Muscle layer of duodenum (tissue), 2 donors: ENCODE measurements at regions not wholly inside any gene's neighbourhood (a gene's known extent, or its start where the extent isn't known, plus 50 kb on each side); places are given as distances from the start of the nearest gene placed in this dataset.
"Not testable (repeated sequence)": the region's sequence is repeated elsewhere in the genome, so short reads cannot be mapped to it uniquely, and the experiment has no call there.

Experiments used
- H3K27ac ChIP-seq: one replicate; pipeline ENCODE4 v1.7.0; 2013; ENCODE audit warnings: mild to moderate bottlenecking, low read length
- H3K27me3 ChIP-seq: one replicate; pipeline ENCODE4 v1.7.0; 2013; ENCODE audit warnings: low read depth, mild to moderate bottlenecking, control low read depth, low read length
- H3K36me3 ChIP-seq, 2 donors: one replicate each; pipeline ENCODE4 v1.7.0; 2013; ENCODE audit warnings: low read length in 2 of 2, control low read depth in 1 of 2, mild to moderate bottlenecking in 1 of 2; ENCODE audit not compliant: insufficient read depth in 2 of 2, control insufficient read depth in 1 of 2
- H3K4me1 ChIP-seq, 2 donors: one replicate each; pipeline ENCODE4 v1.7.0; 2013; ENCODE audit warnings: low read length in 2 of 2, mild to moderate bottlenecking in 2 of 2, control low read depth in 1 of 2, moderate library complexity in 1 of 2; ENCODE audit not compliant: insufficient read depth in 2 of 2, control insufficient read depth in 1 of 2
- H3K4me3 ChIP-seq, 2 donors: one replicate each; pipeline ENCODE4 v1.7.0; 2013; ENCODE audit warnings: low read length in 2 of 2, low read depth in 1 of 2, mild to moderate bottlenecking in 1 of 2
- H3K9me3 ChIP-seq, 2 donors: one replicate each; pipeline ENCODE4 v1.7.0; 2013; ENCODE audit warnings: low read length in 2 of 2, control low read depth in 1 of 2, mild to moderate bottlenecking in 1 of 2; ENCODE audit not compliant: control insufficient read depth in 1 of 2
- donor health status: healthy.

GRCh38 chr12:75809746-75810145, 221.8 kb downstream of the PHLDA1 start:
- Histone ChIP-seq H3K4me3 (no peak overlapping the region), H3K36me3 (no peaks in the 10 kb centered on the region), H3K4me1 (peaks cover 2 to 5% of the 10 kb centered on the region in 2 donors), H3K27ac (no peak overlapping the region), H3K9me3 (no peaks in the 10 kb centered on the region), H3K27me3 (no peaks in the 10 kb centered on the region)

- no peaks in the 10 kb centered on the region for H3K27me3 ChIP-seq
- no peaks in the 10 kb centered on the region for H3K4me1 ChIP-seq
- no peak overlapping the region for H3K27ac ChIP-seq
- no peaks in the 10 kb centered on the region for H3K9me3 ChIP-seq
- H3K4me3 ChIP-seq = no peak overlapping the region
- H3K36me3 ChIP-seq = no peaks in the 10 kb centered on the region
Measured at GRCh38 chr12:75807494-75807893, 224.1 kb downstream of the PHLDA1 start.

GRCh38 chr12:75805905-75806304, 225.7 kb downstream of the PHLDA1 start:
- Histone ChIP-seq H3K36me3 (no peaks in the 10 kb centered on the region), H3K4me3 (no peak overlapping the region), H3K4me1 (no peaks in the 10 kb centered on the region), H3K27me3 (no peaks in the 10 kb centered on the region), H3K27ac (no peak overlapping the region), H3K9me3 (no peaks in the 10 kb centered on the region)

DNA sequence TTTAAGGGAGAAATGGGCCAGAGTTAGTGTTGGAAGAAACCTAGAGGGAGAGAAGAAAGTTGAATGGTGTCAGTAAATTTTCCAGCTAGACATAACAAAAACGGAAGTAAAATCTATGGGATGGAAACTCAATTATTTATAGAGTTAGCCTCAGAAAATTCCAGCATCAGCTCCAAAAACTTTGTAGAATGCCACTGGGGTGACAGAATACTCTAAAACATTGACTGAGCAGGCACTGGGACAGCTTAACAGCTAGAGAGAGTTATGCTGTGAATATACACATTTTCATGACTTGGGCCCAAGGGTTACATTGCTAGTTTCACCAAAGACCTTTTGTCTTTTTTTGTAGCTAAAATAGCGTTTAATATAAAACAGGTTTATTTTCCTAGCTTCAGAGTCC, 226.3 kb downstream of the PHLDA1 start:
- Histone ChIP-seq H3K27ac (no peak overlapping the region), H3K4me3 (no peak overlapping the region), H3K4me1 (no peaks in the 10 kb centered on the region), H3K9me3 (no peaks in the 10 kb centered on the region), H3K36me3 (no peaks in the 10 kb centered on the region), H3K27me3 (no peaks in the 10 kb centered on the region)

- no peaks in the 10 kb centered on the region for H3K4me1 ChIP-seq
- no peak overlapping the region for H3K4me3 ChIP-seq
- no peaks in the 10 kb centered on the region for H3K27me3 ChIP-seq
- H3K9me3 ChIP-seq = no peaks in the 10 kb centered on the region
- no peaks in the 10 kb centered on the region for H3K36me3 ChIP-seq
- no peak overlapping the region for H3K27ac ChIP-seq
Measured at GRCh38 chr12:75798136-75798926, 233.2 kb downstream of the PHLDA1 start.

DNA sequence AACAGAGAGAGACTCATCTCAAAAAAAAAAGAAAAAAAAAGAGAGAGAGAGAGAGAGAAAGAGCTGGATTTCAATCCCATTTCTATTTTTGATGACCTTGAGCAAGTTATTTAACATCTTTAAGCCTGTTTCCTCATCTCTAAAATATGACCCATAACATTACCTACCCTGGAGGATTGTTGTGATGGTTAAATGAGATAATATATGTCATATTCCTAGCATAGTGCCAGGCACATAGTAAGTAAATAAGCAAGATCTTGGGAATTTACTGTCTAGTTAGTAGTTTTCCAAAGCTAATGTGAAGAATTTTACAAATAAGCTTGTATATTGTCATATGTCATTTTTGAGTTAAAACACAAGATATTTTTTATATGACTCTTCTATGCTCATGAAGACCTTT, 236.5 kb downstream of the PHLDA1 start:
- H3K4me3 ChIP-seq = no peak overlapping the region
- H3K27me3 ChIP-seq = no peaks in the 10 kb centered on the region
- no peaks in the 10 kb centered on the region for H3K36me3 ChIP-seq
- no peaks in the 10 kb centered on the region for H3K9me3 ChIP-seq
- H3K4me1 ChIP-seq = no peaks in the 10 kb centered on the region
- H3K27ac ChIP-seq = no peak overlapping the region

GRCh38 chr12:75792687-75793086, 238.9 kb downstream of the PHLDA1 start:
- H3K36me3 ChIP-seq = no peaks in the 10 kb centered on the region

GRCh38 chr12:75790219-75790618, 241.4 kb downstream of the PHLDA1 start:
- no peaks in the 10 kb centered on the region for H3K4me1 ChIP-seq
- no peak overlapping the region for H3K4me3 ChIP-seq
- no peak overlapping the region for H3K27ac ChIP-seq
- no peaks in the 10 kb centered on the region for H3K9me3 ChIP-seq
- H3K36me3 ChIP-seq = no peaks in the 10 kb centered on the region
- no peaks in the 10 kb centered on the region for H3K27me3 ChIP-seq

More at GRCh38 chr12:75792687-75793086, 238.9 kb downstream of the PHLDA1 start:
- Histone ChIP-seq H3K9me3 (no peaks in the 10 kb centered on the region), H3K4me1 (no peaks in the 10 kb centered on the region), H3K27me3 (no peaks in the 10 kb centered on the region), H3K27ac (no peak overlapping the region), H3K4me3 (no peak overlapping the region)

DNA sequence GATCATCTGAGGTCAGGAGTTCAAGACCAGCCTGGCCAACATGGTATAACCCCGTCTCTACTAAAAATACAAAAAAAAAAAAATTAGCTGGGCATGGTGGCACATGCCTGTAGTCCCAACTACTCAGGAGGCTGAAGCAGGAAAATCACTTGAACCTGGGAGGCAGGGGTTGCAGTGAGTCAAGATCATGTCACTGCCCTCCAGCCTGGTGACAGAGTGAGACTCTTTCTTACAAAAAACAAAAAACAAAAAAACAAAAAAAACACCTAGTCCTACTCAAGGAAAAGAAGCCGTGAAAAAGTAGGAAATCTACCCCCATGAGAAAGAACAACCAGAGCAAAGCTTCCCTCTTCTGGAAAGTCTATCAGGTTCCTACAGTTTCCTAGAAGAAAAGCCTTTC, 244.4 kb downstream of the PHLDA1 start:
- not testable (repeated sequence) for H3K36me3 ChIP-seq, H3K27me3 ChIP-seq, H3K9me3 ChIP-seq, H3K27ac ChIP-seq, H3K4me3 ChIP-seq
- peaks cover 0 to 20% of the 10 kb centered on the region in 2 donors for H3K4me1 ChIP-seq

GRCh38 chr12:75786070-75786469, 245.5 kb downstream of the PHLDA1 start:
- Histone ChIP-seq H3K9me3 (no peaks in the 10 kb centered on the region), H3K27ac (no peak overlapping the region), H3K4me1 (peaks cover 0 to 20% of the 10 kb centered on the region in 2 donors)

GRCh38 chr12:75784591-75784990, 247.0 kb downstream of the PHLDA1 start:
- peaks cover 0 to 20% of the 10 kb centered on the region in 2 donors for H3K4me1 ChIP-seq
- no peak overlapping the region for H3K27ac ChIP-seq
- H3K36me3 ChIP-seq = no peaks in the 10 kb centered on the region
- H3K4me3 ChIP-seq = no peak overlapping the region
- no peaks in the 10 kb centered on the region for H3K9me3 ChIP-seq
- H3K27me3 ChIP-seq = no peaks in the 10 kb centered on the region

More at GRCh38 chr12:75786070-75786469, 245.5 kb downstream of the PHLDA1 start:
- H3K27me3 ChIP-seq = no peaks in the 10 kb centered on the region
- H3K4me3 ChIP-seq = no peak overlapping the region
- H3K36me3 ChIP-seq = no peaks in the 10 kb centered on the region
